CD4-positive, alpha-beta T cell (primary cell): ENCODE measurements at regions not wholly inside any gene's neighbourhood (a gene's known extent, or its start where the extent isn't known, plus 50 kb on each side); places are given as distances from the start of the nearest gene placed in this dataset.

ENCODE experiments used
- ATAC-seq: fragments of 200-7000 bp; cut with Tn5 transposase; one replicate; pipeline ENCODE4 v1.10.0; 2022; ENCODE audit warnings: mild to moderate bottlenecking; ENCODE audit not compliant: poor library complexity
- CTCF ChIA-PET: fragments of 350-600 bp; sonication (Branson Sonifier 250); formaldehyde crosslinking; loops from one replicate; lab custom pipeline; 2021; ENCODE audit warnings: antibody characterized with exemption, inconsistent platforms; lab: Charles Lee
- POLR2A ChIA-PET: fragments of 350-600 bp; sonication (Branson Sonifier 250); formaldehyde crosslinking; loops from one replicate; lab custom pipeline; 2021; ENCODE audit warnings: antibody characterized with exemption, inconsistent platforms; lab: Charles Lee
- DNase-seq, 14 experiments: peaks; one replicate each; pipeline ENCODE4 v3.0.0-alpha.2; 2013 to 2020; ENCODE audit warnings: mixed read lengths in 2 of 14
- H3K27ac ChIP-seq, 2 donors: one replicate each; pipeline versions ENCODE4 v1.5.1 to v1.7.0; 2013; ENCODE audit warnings: low read length in 2 of 2, low read depth in 1 of 2, mild to moderate bottlenecking in 1 of 2
- H3K27me3 ChIP-seq, 2 experiments: 1 replicate in 1 of 2; 2 replicates in 1 of 2; pipeline versions ENCODE4 v1.6.1 to v1.7.0; 2013; ENCODE audit warnings: low read length in 2 of 2, control low read depth in 1 of 2, mild to moderate bottlenecking in 1 of 2, moderate library complexity in 1 of 2; ENCODE audit not compliant: insufficient read depth in 2 of 2, control insufficient read depth in 1 of 2
- H3K36me3 ChIP-seq: one replicate; pipeline ENCODE4 v1.6.1; 2013; ENCODE audit warnings: low read length, control low read depth; ENCODE audit not compliant: insufficient read depth
- H3K4me1 ChIP-seq: one replicate; pipeline ENCODE4 v1.6.1; 2013; ENCODE audit warnings: low read length, control low read depth; ENCODE audit not compliant: insufficient read depth
- H3K4me3 ChIP-seq: one replicate; pipeline ENCODE4 v1.5.1; 2013; ENCODE audit warnings: mild to moderate bottlenecking, low read length, moderate library complexity
- H3K9me3 ChIP-seq, 2 experiments: 1 replicate in 1 of 2; 2 replicates in 1 of 2; pipeline versions ENCODE4 v1.6.1 to v1.7.0; 2013; ENCODE audit warnings: low read length in 2 of 2, mild to moderate bottlenecking in 2 of 2, control low read depth in 1 of 2, moderate library complexity in 1 of 2; ENCODE audit not compliant: control insufficient read depth in 1 of 2, insufficient read depth in 1 of 2
- H3K27ac Mint-ChIP-seq: one replicate; pipeline ENCODE4 v1.8.0; 2020; ENCODE audit warnings: mixed read lengths
- H3K27me3 Mint-ChIP-seq: one replicate; pipeline ENCODE4 v1.8.0; 2021; ENCODE audit warnings: mixed read lengths
- H3K36me3 Mint-ChIP-seq: one replicate; pipeline ENCODE4 v1.8.0; 2021; ENCODE audit warnings: low read depth, mixed read lengths
- H3K4me1 Mint-ChIP-seq: one replicate; pipeline ENCODE4 v1.8.0; 2021; ENCODE audit warnings: low read depth, mixed read lengths
- H3K4me3 Mint-ChIP-seq: one replicate; pipeline ENCODE4 v1.8.0; 2020; ENCODE audit warnings: mild to moderate bottlenecking, mixed read lengths
- H3K9me3 Mint-ChIP-seq: one replicate; pipeline ENCODE4 v1.8.0; 2020; ENCODE audit warnings: mixed read lengths
- intact Hi-C, 2 experiments: fragments of 100-400 bp; cut with DNase I in 1 of 2; cut with micrococcal nuclease in 1 of 2; formaldehyde crosslinking; loops; one replicate each; pipeline versions ENCODE4 v1.15.1 to v1.9.0; 2023 to 2025; cut with DNase I, micrococcal nuclease
- TF ChIP-seq, protein P1 (sequence below): fragments of 200-600 bp; IDR thresholded peaks from one replicate; pipeline ENCODE4 v1.8.0; 2022; ENCODE audit warnings: antibody characterized with exemption, mild to moderate bottlenecking

DNA sequence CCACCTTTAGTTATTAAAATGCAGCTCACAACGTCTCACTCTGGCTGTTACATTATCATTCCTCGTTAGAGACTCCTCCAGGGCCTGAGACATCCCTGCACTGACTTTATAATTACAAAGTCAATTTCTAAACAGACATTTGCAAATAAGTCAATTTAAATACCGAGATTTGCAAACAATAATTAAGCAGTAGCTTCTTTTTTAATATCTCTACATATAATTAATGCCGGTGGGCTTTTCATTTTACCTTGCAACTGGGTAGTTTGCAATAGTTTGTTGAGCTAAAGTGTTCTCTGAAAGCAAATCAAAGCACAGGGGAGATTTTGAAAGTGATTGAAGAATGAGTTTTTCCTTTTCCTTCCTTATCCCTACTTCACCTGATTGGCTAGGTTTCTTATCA is 154.4 kb downstream of the TLR4 start:
- no peaks in the 10 kb centered on the region for H3K9me3 ChIP-seq

DNA sequence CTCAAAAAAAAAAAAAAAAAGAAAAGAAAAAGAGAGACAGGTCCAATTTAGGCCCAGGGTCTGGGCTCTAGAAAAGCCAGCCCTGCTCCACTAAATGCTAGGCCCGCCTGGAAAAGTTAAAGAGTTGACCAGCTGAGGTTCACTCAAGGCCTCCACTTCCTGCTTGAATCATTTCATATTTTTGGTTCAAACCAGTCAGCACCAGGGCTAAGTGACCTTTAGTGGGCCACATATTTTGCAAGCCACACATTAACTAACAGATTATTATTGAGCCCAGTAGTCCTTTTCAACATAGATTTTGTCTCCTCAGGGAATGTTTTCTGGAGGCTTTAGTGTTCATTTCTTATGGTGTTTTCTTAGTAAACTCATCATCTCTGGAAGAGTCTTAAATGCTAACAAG is 156.6 kb downstream of the TLR4 start:
- Histone ChIP-seq H3K4me3 (no peak overlapping the region), H3K4me1 (no peaks in the 10 kb centered on the region), H3K27ac (no peak overlapping the region), H3K9me3 (no peaks in the 10 kb centered on the region), H3K36me3 (no peaks in the 10 kb centered on the region), H3K27me3 (no peaks in the 10 kb centered on the region)
- Mint-ChIP-seq H3K9me3 (no peaks in the 10 kb centered on the region), H3K4me3 (no peak overlapping the region), H3K36me3 (no peaks in the 10 kb centered on the region), H3K27ac (no peak overlapping the region), H3K4me1 (no peaks in the 10 kb centered on the region), H3K27me3 (no peaks in the 10 kb centered on the region)
- ChIA-PET CTCF (no interaction called here), POLR2A (no interaction called here)
- ATAC-seq (no peak), DNase-seq (no peak)
- TF ChIP-seq, protein P1, sequence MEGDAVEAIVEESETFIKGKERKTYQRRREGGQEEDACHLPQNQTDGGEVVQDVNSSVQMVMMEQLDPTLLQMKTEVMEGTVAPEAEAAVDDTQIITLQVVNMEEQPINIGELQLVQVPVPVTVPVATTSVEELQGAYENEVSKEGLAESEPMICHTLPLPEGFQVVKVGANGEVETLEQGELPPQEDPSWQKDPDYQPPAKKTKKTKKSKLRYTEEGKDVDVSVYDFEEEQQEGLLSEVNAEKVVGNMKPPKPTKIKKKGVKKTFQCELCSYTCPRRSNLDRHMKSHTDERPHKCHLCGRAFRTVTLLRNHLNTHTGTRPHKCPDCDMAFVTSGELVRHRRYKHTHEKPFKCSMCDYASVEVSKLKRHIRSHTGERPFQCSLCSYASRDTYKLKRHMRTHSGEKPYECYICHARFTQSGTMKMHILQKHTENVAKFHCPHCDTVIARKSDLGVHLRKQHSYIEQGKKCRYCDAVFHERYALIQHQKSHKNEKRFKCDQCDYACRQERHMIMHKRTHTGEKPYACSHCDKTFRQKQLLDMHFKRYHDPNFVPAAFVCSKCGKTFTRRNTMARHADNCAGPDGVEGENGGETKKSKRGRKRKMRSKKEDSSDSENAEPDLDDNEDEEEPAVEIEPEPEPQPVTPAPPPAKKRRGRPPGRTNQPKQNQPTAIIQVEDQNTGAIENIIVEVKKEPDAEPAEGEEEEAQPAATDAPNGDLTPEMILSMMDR = no peak
- intact Hi-C loops = no loop called here

More for the DNA sequence above, 154.4 kb downstream of the TLR4 start:
- ATAC-seq (no peak), DNase-seq (no peak)
- no peaks in the 10 kb centered on the region for H3K4me1 ChIP-seq
- CTCF ChIA-PET = no interaction called here
- POLR2A ChIA-PET = no interaction called here
- no peaks in the 10 kb centered on the region for H3K27me3 ChIP-seq
- no peak overlapping the region for H3K27ac Mint-ChIP-seq
- no peak overlapping the region for H3K4me3 Mint-ChIP-seq
- H3K36me3 ChIP-seq = no peaks in the 10 kb centered on the region
- H3K27me3 Mint-ChIP-seq = no peaks in the 10 kb centered on the region
- no peak overlapping the region for H3K4me3 ChIP-seq
- intact Hi-C loops = no loop called here
- H3K36me3 Mint-ChIP-seq = no peaks in the 10 kb centered on the region
- TF ChIP-seq, protein P1 = no peak
- H3K9me3 Mint-ChIP-seq = no peaks in the 10 kb centered on the region
- no peak overlapping the region for H3K27ac ChIP-seq
- no peaks in the 10 kb centered on the region for H3K4me1 Mint-ChIP-seq

DNA sequence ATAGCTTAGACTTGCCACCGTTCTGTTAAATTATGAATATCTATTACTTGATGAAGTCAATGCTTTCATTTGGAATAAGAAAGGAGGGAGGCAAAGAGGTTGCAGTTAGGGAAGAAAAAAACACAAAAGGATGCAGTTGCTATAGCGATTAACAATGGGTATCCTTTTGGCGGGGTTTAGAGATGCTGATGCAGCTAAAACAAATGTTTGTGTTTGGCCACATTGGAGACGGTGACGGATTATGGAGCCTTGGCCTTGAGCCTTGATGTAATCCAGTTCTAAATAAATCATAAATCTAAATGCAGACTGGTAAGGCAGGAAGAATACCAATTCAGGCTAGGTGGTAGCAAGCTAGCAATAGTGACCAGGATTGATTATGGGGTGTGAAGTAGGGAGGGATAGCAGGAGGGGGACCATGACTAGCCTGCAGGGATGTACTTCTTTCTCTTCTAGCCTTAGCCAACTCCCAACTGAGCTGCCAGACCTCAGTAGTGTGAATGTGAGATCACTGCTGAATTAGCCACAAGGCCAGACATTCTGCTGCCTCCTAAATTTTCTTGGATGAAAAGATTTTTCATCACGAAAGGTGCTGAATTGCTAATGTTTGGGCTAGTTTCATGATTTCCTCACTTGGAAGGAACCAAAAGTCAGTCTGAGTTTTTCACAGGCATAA is 160.3 kb downstream of the TLR4 start:
- ChIA-PET POLR2A (no interaction called here), CTCF (no interaction called here)
- TF ChIP-seq, protein P1 = no peak
- no peaks in the 10 kb centered on the region for H3K4me1 Mint-ChIP-seq
- Histone ChIP-seq H3K9me3 (no peaks in the 10 kb centered on the region), H3K36me3 (no peaks in the 10 kb centered on the region), H3K27me3 (no peaks in the 10 kb centered on the region), H3K4me1 (no peaks in the 10 kb centered on the region), H3K27ac (no peak overlapping the region), H3K4me3 (no peak overlapping the region)
- ATAC-seq (no peak), DNase-seq (no peak)
- no peaks in the 10 kb centered on the region for H3K9me3 Mint-ChIP-seq
- no peak overlapping the region for H3K4me3 Mint-ChIP-seq
- no peaks in the 10 kb centered on the region for H3K27me3 Mint-ChIP-seq
- intact Hi-C loops = no loop called here
- no peak overlapping the region for H3K27ac Mint-ChIP-seq
- H3K36me3 Mint-ChIP-seq = no peaks in the 10 kb centered on the region
